Left lung (tissue), 4 donors: ENCODE measurements at regions not wholly inside any gene's neighbourhood (a gene's known extent, or its start where the extent isn't known, plus 50 kb on each side); places are given as distances from the start of the nearest gene placed in this dataset.

Experiments used
- ATAC-seq: fragments of 200-7000 bp; cut with Tn5 transposase; one replicate; pipeline ENCODE4 v1.9.1; 2020; ENCODE audit warnings: moderate library complexity
- DNase-seq, 4 donors: peaks; one replicate each; pipeline ENCODE4 v3.0.0-alpha.2; 2013 to 2020
- H3K27ac ChIP-seq, 2 donors: fragments of 200-600 bp; sonication (generic) in 1 of 2; one replicate each; pipeline versions ENCODE4 v1.5.0 to v1.8.0; 2020 to 2021
- H3K27me3 ChIP-seq, 2 donors: fragments of 200-600 bp; sonication (generic) in 1 of 2; one replicate each; pipeline versions ENCODE4 v1.5.0 to v1.8.0; 2020 to 2021
- H3K36me3 ChIP-seq, 2 donors: fragments of 200-600 bp; sonication (generic) in 1 of 2; one replicate each; pipeline versions ENCODE4 v1.5.0 to v1.8.0; 2020 to 2021
- H3K4me1 ChIP-seq, 2 donors: fragments of 200-600 bp; one replicate each; pipeline ENCODE4 v1.8.0; 2021
- H3K4me3 ChIP-seq, 2 donors: fragments of 200-600 bp; sonication (generic) in 1 of 2; one replicate each; pipeline versions ENCODE4 v1.5.0 to v1.8.0; 2020 to 2021; ENCODE audit warnings: mild to moderate bottlenecking in 1 of 2
- H3K9me3 ChIP-seq, 2 donors: fragments of 200-600 bp; sonication (generic) in 1 of 2; one replicate each; pipeline versions ENCODE4 v1.5.0 to v1.8.0; 2020 to 2021
- intact Hi-C, 2 donors: fragments of 100-400 bp; cut with DNase I; formaldehyde crosslinking; loops; one replicate each; pipeline versions ENCODE4 v1.11.2 to v1.14.2; 2022
- TF ChIP-seq, protein P1 (sequence below), 2 donors: fragments of 200-600 bp; sonication (generic) in 1 of 2; IDR thresholded peaks; one replicate each; pipeline versions ENCODE4 v1.5.0 to v1.8.0; 2021; ENCODE audit warnings: antibody characterized with exemption in 2 of 2
- donor health status: DM: no; HTN: yes; CAD: no.
- donor health status: DM: no; HTN: no; CAD: no.

DNA sequence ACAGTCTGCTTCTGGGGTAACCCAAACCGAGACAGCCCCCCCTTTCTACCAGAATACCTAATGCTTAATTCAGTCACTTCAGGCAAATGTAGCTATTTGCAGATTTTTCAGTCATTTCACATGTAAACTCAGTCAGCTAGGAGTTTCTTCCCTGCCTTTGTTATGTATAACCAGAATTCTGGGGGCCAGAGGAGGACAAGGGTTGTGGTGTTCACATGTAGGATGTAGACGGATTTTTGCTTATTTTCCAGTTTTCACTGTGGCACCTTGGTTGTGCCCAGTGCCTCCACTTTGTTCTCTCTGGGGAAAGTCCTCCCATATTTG lies 51.1 kb downstream of the PROKR2 start:
- Histone ChIP-seq H3K27me3 (no peaks in the 10 kb centered on the region), H3K9me3 (no peaks in the 10 kb centered on the region), H3K36me3 (no peaks in the 10 kb centered on the region), H3K4me3 (no peak overlapping the region), H3K4me1 (peaks cover 0 to 3% of the 10 kb centered on the region in 2 donors), H3K27ac (peak overlapping the region in 1 of 2 donors; percentile 33)
- intact Hi-C loops: no loop called here
- no peak for ATAC-seq
- TF ChIP-seq, protein P1, sequence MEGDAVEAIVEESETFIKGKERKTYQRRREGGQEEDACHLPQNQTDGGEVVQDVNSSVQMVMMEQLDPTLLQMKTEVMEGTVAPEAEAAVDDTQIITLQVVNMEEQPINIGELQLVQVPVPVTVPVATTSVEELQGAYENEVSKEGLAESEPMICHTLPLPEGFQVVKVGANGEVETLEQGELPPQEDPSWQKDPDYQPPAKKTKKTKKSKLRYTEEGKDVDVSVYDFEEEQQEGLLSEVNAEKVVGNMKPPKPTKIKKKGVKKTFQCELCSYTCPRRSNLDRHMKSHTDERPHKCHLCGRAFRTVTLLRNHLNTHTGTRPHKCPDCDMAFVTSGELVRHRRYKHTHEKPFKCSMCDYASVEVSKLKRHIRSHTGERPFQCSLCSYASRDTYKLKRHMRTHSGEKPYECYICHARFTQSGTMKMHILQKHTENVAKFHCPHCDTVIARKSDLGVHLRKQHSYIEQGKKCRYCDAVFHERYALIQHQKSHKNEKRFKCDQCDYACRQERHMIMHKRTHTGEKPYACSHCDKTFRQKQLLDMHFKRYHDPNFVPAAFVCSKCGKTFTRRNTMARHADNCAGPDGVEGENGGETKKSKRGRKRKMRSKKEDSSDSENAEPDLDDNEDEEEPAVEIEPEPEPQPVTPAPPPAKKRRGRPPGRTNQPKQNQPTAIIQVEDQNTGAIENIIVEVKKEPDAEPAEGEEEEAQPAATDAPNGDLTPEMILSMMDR (IDR thresholded peaks at IDR 0.05): no peak
- DNase-seq: no peak

DNA sequence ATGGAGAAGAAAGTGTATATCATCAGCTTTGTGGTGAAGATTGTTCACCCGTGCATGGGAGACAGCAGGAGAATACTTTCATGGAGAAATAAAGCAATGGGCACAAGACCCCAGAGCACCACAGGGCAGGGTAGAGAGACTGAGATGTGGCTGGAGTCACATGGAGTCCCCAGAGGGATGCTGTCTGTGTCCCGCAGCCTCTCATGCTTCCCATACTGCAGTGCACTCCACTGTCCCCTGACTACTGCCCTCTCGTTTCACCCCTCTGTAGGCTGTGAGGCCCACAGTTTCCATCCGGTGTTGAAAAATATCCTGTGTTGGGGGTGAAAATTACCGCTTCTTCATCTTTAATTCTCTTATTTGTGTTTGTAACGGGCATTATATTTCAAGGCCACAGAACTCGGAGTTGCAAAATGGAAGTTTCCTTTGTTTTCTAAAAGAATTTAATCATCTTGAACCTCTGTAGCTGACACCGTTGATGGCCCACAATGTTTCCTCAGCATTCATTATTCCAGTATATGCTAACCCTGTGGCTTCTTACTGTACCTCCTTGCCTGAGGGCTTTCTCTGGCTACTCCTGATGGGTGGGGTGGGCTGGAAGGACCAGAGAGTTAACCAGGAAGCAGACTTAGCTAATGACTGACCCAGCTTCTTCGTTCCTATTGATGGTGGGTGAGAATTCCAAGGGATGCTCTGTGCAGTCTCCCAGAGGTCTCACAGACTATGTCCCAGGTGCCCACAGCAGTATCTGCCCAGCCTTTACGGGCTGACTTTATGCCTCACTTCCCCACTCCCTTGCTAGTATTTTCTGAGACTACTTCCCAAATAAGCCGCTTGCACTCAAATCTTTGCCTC lies 51.7 kb downstream of the PROKR2 start:
- DNase-seq (no peak), ATAC-seq (no peak)
- intact Hi-C loops: no loop called here
- TF ChIP-seq, protein P1 (IDR thresholded peaks at IDR 0.05): no peak
- no peak overlapping the region for H3K4me3 ChIP-seq
- H3K36me3 ChIP-seq: no peaks in the 10 kb centered on the region
- H3K4me1 ChIP-seq: peaks cover 0 to 3% of the 10 kb centered on the region in 2 donors
- H3K9me3 ChIP-seq: no peaks in the 10 kb centered on the region
- H3K27ac ChIP-seq: peak overlapping the region in 1 of 2 donors; percentile 33
- H3K27me3 ChIP-seq: no peaks in the 10 kb centered on the region

DNA sequence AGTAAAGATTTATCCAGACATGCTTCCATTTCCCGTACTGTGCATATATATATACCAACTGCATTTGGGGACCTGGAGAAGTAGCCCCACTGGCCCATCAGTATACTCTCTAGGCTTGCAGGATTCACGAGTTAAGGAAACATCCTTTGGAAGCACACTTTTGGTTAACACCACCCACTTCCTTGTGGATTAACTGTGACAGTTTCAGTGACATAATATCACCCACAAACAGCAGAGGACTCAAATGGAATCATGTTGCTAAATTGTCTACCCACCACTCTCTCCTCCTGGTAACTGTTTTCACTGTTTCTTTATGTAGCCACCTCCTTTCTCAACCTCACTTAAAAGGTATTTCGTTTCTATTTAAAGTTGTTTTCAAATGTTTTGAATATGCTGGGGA lies 55.0 kb downstream of the PROKR2 start:
- Histone ChIP-seq H3K27me3 (no peaks in the 10 kb centered on the region), H3K9me3 (no peaks in the 10 kb centered on the region), H3K36me3 (no peaks in the 10 kb centered on the region), H3K27ac (no peak overlapping the region), H3K4me1 (peaks cover 0 to 3% of the 10 kb centered on the region in 2 donors), H3K4me3 (no peak overlapping the region)
- intact Hi-C loops: no loop called here
- TF ChIP-seq, protein P1 (IDR thresholded peaks at IDR 0.05): no peak
- DNase-seq (no peak), ATAC-seq (no peak)

DNA sequence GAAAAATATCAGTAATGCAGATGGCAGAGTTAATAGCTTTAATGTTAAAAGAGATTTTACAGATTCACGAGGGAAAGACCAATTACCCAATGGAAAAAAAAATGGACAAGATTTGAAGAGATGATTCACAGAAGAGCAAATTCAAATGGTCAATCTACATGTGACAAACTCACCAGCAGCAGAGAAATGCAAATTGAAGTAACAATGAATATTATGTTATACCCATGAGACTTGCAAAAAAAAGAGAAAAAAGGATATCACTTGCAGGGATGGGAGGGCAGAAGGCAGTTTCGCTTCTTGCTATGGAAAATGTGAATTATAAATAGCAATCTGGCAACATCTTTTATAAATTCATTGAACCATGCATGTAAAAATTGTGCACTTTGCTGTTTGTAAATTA lies 55.9 kb downstream of the PROKR2 start:
- Histone ChIP-seq H3K4me1 (peaks cover 0 to 3% of the 10 kb centered on the region in 2 donors), H3K9me3 (no peaks in the 10 kb centered on the region), H3K27me3 (no peaks in the 10 kb centered on the region), H3K36me3 (no peaks in the 10 kb centered on the region), H3K27ac (no peak overlapping the region), H3K4me3 (no peak overlapping the region)
- TF ChIP-seq, protein P1 (IDR thresholded peaks at IDR 0.05): no peak
- ATAC-seq (no peak), DNase-seq (no peak)
- intact Hi-C loops: no loop called here
